GM20000 (cell line): ENCODE measurements at regions not wholly inside any gene's neighbourhood (a gene's known extent, or its start where the extent isn't known, plus 50 kb on each side); places are given as distances from the start of the nearest gene placed in this dataset.

Experiments used
- DNase-seq: peaks from one replicate; pipeline ENCODE4 v3.0.0; 2012; ENCODE audit warnings: low spot score
- CTCF ChIP-seq: IDR thresholded peaks from 2 replicates; pipeline ENCODE4 v1.5.1; 2012; ENCODE audit warnings: mild to moderate bottlenecking, control low read depth; ENCODE audit errors: extremely low read depth, missing control alignments

GRCh38 chr2:238594796-238595749 is 168.3 kb downstream of the ASB1 start:
- DNase-seq, result no peak
- TF ChIP-seq CTCF, result no peak

GRCh38 chr2:238595750-238596570 is 169.2 kb downstream of the ASB1 start:
- TF ChIP-seq CTCF, result no peak
- no peak for DNase-seq

- no peak for TF ChIP-seq CTCF
- no peak for DNase-seq
Measured at GRCh38 chr2:238596571-238597551, 170.1 kb downstream of the ASB1 start.

- no peak for DNase-seq
- no peak for TF ChIP-seq CTCF
Measured at GRCh38 chr2:238597638-238598528, 171.2 kb downstream of the ASB1 start.

GRCh38 chr2:238598802-238599530 is 172.2 kb downstream of the ASB1 start:
- no peak for DNase-seq
- no peak for TF ChIP-seq CTCF
